CD4-positive, alpha-beta T cell treated with Interleukin-4 for 1 hour (primary cell): ENCODE measurements at regions not wholly inside any gene's neighbourhood (a gene's known extent, or its start where the extent isn't known, plus 50 kb on each side); places are given as distances from the start of the nearest gene placed in this dataset.
A peak's percentile ranks its signal among the peaks of the same experiment; 100 is the strongest.

Experiments
- DNase-seq, 2 donors: peaks; one replicate each; pipeline ENCODE4 v3.0.0-alpha.2; 2020 to 2022

GRCh38 chr13:91141543-91142061 is 205.9 kb upstream of the MIR17HG start:
- DNase-seq: no peak

- no peak for DNase-seq
Observed at GRCh38 chr13:91142572-91142971, 204.9 kb upstream of the MIR17HG start.

DNA sequence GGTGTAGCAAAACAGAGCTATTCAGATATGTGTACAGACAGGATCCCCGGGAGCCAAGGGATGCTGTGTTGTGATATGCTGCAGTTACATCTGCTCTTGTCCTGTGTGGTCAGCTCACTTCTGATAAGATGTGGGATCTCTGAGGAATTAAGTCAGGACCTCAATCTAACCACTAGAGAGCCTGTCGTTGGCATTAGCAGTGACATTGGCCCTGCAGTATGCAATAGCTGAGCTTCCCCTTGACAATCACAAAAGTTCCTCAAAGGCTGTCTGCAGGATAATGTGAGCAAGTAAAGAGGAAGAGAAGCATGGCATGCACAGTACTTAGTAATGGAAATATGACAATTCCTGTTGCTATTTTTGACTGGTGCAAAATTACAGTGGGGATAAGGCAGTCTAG is 203.4 kb upstream of the MIR17HG start:
- peak in 1 of 2 donors; percentile 16 for DNase-seq

GRCh38 chr13:91144486-91144885 is 203.0 kb upstream of the MIR17HG start:
- DNase-seq: no peak

- no peak for DNase-seq
Observed at GRCh38 chr13:91145571-91146205, 201.8 kb upstream of the MIR17HG start.

GRCh38 chr13:91146601-91147000 is 200.9 kb upstream of the MIR17HG start:
- DNase-seq: no peak

DNA sequence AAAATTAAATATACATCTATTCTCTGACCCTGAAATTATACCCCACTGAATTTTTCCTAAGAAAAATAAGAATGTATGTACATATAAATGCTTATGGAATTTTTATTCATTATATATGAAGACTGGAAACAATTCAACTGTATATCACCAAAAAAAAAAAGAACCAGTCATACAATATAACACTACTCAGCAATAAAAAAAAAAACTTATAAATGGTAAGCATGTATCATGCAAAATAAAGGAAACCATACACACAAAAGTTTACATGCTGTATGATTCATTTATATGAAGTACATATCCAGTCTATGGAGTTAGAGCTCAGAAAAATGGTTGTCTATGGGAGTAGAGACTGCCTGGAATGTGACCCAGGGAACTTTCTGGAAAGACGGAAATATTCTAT is 199.4 kb upstream of the MIR17HG start:
- DNase-seq: no peak

DNA sequence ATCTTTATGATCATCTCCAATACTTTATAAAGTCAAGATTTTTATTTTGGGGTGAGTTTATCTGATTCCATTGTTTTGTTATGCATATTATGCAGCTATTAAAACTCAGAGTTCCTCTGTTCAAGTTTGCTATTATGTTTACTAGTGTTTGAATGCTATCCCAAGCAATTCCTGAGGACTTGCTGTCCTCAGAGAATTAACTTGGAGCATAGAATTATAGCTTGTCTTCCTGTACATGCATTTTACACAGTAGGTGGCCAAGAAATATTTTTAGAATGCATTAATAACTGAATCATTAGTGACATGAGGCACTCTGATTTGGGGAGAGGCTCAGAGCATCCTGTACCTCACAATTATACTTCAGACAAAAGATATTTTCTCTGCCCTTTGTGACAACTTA is 195.6 kb upstream of the MIR17HG start:
- no peak for DNase-seq

DNA sequence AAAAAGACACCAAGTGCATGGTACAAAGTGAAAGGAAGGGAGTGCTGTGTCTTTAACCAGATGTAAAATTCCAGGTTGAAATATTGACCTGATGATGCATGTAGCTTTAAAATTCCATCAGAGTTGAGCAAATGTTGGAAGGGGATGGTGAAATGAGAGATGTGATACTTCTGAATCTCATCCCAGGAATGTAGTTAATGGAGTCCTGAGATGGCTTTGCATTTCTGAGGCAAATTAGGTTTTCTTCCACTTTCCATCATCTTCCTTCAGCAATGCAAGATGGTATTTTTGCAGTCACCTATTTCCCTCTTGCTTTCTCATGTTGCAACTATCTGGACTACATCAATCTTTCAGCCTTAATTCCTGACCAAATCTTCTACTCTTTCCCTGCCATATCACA is 194.1 kb upstream of the MIR17HG start:
- no peak for DNase-seq

- peak; percentile 6 to 39 for DNase-seq
Observed at GRCh38 chr13:91154558-91155353, 192.7 kb upstream of the MIR17HG start.

DNA sequence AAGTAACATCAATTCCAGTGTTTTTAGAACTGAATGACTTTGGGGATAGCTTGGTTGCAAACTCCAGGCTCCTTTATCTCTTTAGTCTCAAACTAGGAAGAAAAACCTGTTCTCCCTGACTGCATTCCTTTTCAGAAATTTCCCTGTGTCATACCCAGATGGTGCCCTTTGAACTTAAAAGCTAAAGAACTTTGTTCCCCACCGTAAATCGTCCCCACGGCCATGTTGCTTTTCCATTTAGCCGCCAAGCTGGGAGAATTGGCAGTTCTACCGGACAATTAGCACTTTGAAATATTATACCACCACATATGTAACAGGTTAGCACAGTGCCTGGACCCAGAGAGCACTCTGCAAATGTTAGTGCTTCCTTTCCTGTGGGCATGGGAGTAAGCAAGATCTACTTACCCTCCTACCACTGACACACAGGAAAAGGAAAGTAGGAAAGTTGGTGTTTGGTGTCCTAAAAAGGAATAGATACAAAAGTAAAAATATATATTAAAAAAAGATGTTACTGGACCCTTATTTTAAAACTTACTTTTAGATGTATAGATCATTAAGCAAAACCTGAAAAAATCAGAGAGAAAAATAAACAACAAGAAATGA is 191.9 kb upstream of the MIR17HG start:
- no peak for DNase-seq

DNA sequence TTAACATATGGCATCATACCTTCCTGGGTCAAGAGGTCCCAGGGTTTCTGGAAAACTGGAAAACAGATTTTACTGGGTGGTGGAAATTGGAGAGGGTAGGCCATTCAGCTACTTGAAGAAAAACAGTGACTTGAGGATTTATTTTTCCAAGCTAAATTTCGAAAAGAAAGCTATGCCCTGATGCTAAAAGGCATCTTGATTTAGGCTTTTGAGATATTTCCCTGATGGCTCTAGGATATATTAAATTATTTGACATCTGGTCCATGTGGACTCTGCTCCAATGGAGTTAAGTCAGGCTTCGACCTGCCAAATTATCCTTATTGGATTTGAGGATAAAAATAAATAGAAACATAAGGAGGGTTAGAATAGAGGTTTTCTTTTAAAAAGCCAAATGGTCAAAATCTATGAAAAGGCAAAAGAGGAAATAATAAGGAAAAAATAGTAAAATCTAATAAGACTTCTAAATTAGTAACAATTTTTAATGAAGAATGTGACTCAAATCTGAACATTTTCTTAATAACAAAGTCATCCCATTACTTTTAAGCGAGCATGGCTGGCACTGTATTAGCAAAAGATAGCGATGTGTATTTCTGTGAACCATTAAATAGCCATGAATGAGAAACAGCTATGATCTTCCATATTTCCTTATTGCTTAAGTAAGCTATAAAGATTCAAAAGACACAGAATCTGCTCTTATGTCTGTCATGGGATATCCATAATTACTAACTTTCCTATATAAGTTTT is 190.0 kb upstream of the MIR17HG start:
- DNase-seq: no peak

DNA sequence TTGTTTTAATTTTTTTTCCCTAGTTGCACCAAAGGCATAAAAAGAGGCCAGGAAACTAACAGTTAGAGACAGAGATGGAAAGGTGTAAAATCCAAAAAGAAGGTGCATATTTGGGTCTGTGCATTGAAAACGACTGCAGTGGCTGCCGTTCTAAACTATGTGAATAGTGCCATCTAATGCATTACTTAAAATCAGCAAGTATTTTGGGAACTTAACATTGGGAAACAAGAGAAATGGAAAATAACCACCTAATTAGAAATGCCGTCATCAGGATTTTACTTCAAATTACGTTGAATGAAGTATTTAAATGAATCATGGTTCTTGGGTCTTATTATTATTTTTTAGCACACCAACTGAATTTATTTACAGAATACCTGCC is 189.5 kb upstream of the MIR17HG start:
- DNase-seq: no peak

- DNase-seq: no peak
Observed at GRCh38 chr13:91162180-91162579, 185.3 kb upstream of the MIR17HG start.

DNA sequence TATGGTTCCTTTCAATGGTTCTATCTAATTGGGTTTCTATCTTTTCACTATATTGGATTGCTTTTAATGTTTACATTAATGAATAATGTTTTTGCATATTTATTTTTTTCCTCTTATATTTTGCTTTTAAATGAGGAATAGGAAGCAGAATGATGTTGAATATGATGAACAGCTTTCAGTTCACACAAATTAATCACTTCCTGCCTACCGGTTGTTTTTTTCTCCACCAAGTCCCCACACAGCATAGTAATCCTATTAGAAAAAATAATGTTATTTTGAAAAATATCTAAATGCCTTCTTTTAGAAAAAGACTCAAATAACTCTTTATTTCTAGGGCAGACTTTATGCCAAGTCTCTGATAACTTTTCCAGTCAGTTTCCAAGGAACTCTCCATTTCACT is 184.9 kb upstream of the MIR17HG start:
- DNase-seq: no peak

- no peak for DNase-seq
Observed at GRCh38 chr13:91165758-91166157, 181.7 kb upstream of the MIR17HG start.

DNA sequence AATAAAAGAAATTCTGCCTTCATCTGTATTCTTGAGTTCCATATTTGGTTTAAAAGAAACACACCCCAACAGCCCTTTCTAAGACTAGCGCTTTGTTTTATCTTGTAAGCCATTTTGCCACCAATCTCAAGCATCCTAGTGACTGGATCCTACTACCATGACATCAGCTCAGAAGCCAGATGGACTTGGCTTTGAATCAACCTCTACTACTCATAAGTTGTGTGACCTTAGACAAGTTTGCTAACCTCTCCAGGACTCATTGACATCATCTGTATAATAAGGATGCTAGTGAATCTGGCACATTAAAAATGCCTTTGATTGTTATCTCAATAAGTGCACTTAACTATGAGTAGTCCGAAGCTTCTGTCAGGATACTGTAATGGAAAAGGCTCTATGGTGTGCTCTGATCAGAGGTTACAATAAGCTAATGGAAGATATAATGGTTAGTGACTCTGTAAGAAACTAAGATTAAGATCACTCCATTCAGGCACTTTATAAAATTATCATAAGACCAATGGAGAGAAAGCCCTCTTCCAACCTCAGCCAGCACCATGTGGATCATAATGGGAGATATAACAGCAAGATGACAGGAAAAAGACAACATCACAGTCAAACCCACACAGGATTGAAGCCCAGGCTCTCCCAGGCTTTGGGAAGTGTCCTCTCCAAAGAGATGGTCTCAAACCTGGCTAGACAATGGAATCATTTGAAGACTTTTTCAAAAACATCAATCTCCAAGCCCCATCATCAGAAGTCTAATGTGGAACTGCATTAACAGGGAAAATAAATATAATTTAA is 180.6 kb upstream of the MIR17HG start:
- no peak for DNase-seq

GRCh38 chr13:91167706-91168385 is 179.6 kb upstream of the MIR17HG start:
- no peak for DNase-seq

DNA sequence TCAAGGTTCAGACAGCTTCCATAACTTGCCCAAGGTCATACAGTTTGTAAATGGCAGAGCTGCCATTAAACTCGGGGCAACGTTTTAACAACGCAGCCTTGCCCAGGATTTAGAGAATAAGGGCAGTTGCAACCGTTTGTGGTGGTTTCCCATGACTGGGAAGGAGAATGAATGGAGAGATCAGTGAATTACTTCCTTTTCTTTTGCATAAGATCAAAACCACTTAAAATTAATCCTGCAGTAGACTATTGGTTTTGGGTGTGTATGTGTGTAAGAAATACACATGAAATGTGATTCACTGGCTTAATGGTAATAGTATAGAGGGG is 179.1 kb upstream of the MIR17HG start:
- no peak for DNase-seq

- DNase-seq: no peak
Observed at GRCh38 chr13:91169321-91170050, 178.0 kb upstream of the MIR17HG start.

- DNase-seq: no peak
Observed at GRCh38 chr13:91172160-91172559, 175.3 kb upstream of the MIR17HG start.
